Fibroblast of peridontal ligament (primary cell): ENCODE measurements at regions not wholly inside any gene's neighbourhood (a gene's known extent, or its start where the extent isn't known, plus 50 kb on each side); places are given as distances from the start of the nearest gene placed in this dataset.

Experiments used
- DNase-seq: peaks from one replicate; pipeline ENCODE4 v3.0.0-alpha.2; 2010; ENCODE audit errors: extremely low read depth

- DNase-seq, result no peak
Observed at GRCh38 chr11:15769203-15769602, 587.1 kb downstream of the SOX6 start.

DNA sequence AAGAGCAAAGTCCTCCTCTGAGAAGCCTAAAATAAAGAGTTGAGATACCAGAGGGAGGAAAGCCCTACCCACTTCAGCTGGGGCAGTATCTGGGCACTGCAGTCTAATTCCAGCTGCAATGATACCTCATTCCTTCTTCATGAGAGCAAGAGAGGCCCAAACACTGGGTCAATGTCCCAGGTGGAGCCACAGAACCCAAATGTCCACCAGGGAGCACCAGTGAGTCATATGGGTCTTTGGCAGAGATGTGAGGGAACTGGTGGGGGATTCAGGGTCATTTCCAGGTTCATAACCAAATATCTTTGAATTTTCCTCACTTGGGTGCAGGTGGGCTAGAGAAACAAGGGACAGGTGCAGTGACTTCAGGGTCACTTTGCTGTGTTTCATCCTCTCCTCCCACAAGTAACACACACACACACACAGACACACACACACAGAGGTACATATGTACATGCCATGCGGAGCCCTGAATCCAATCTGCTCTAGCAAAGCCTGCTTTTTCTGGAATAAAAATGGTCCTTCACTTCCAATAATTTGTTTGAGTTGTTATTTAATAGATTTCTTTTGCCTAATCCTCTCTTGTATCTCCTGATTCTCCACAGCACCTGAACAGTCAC lies 585.4 kb downstream of the SOX6 start:
- peak; percentile 55 for DNase-seq

GRCh38 chr11:15772547-15772946 lies 583.8 kb downstream of the SOX6 start:
- DNase-seq, result no peak

DNA sequence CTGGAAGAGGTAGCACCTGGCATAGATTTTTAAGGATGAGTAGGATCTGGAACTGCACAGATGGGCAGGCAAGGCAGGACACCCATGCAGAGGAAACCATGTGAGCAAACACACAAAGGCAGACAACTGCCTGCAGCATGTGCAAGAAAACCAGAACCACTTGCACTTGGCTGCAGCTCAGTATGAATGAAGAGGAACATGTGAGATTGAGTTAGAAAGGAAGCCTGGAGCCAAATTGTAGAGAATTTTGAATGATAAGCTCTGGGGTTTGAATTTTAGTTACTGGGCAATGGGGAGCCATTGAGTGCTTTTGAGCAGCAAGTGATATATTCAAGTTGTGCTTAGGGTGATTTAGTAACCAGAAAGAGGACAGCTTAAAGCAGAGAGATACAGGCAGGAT lies 583.4 kb downstream of the SOX6 start:
- no peak for DNase-seq

DNA sequence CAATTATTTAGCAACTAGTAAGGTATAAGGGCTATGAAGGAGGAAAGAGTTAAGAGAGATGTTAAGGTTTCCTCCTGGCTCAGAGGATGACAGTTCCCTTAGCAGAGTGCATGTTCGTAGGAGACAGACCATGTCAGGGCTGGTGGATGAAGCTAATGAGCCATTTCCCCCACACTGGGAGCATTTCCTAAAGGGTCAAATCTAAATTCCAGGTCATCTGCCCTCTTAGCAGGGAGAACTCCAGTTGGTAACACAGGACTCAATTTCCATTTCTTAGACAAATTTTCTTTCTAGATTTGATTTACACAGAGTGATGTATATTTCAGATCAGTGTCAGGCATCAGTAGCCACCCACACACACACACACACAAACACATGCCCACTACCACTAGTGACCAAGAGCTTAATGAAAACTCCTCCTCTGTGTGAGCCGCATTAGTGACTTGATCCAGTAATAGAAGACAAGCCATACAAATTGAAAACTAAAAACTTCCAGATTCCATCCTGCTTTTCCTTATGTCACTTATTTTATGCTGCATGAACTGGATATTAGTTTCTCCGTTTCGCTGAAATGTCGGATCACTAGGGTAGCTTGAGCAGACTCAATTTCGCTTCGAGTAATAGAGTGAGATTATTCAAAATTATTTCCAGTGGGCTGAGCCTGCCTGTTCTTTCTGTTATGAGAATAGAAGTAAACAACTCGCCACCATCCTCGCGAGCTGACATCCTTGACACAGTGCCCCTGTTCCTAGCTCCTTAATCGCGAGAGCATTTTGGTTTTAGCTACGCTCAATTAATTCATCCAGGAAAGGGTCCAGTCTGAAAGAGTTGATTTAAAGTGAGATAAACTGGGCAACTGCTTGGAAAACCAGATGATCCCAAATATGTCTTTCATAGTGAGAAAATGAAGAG lies 582.6 kb downstream of the SOX6 start:
- peak; percentile 3 for DNase-seq

DNA sequence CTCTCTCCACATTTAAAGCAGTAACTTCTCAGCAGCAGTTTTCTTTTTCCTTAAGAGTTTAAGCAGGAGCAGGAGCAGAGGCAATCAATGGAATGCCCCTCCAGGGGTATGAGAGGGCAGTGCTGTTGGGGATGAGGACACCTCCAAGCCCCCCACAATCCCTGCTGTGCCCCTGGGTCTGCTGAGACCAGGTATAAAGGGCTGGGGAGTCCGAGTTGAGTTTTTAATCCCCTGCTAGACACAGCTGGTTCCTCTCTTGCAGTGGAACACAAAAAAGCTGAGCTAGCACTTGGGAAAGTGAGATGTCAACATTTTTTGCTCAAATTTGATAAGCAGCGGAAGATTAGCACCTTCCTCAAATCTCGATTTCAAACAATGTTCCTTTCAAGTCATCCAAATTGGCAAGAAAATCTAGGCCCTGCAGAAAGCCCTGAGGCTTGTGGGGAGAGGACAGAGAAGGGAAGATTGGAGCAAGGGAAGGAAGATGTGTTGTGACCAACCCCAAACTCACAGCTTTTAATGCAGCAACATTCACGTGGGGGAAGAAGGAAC lies 581.9 kb downstream of the SOX6 start:
- no peak for DNase-seq

GRCh38 chr11:15775015-15775541 lies 581.3 kb downstream of the SOX6 start:
- peak; percentile 16 for DNase-seq

- DNase-seq, result no peak
Observed at GRCh38 chr11:15775797-15776196, 580.5 kb downstream of the SOX6 start.

- no peak for DNase-seq
Observed at GRCh38 chr11:15776366-15776765, 580.0 kb downstream of the SOX6 start.

DNA sequence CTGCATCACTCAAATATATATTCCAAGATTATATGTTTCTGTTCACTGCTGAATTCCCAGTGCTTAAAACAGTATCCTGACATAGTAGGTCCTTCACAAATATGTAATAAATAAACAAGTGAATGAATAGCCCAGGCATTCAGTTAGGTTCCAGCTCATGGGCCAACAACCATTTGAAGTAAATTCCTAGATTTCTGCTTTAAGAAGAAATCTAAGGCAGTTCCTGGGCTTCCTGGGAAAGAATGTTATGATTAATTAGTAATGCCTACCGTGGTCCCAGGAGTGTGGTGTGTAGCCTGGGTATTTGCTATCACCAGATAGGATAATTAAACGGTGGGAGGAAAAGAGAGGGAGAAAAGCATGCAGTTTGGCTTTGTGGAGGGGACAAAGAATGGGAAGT lies 576.8 kb downstream of the SOX6 start:
- DNase-seq, result no peak

DNA sequence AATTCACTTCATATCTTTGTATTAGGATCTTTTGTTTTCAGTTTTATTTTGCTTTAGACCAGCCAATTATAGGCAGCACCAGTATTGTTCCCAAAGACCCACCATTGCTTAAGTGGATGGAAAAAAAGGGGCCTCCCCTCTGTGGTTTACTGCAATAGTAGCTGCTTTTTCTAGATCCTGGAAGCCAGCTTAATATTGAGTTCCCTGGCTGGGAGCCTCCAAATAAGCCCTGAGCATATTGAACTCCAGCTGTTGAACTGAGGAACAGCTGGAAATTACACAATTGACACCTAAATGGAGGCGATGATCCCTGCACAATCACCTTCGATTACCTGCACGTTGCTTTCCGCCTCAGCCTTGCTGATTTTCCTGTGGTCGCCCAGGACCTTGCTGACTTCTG lies 576.0 kb downstream of the SOX6 start:
- no peak for DNase-seq

- no peak for DNase-seq
Observed at GRCh38 chr11:15780837-15781236, 575.5 kb downstream of the SOX6 start.

DNA sequence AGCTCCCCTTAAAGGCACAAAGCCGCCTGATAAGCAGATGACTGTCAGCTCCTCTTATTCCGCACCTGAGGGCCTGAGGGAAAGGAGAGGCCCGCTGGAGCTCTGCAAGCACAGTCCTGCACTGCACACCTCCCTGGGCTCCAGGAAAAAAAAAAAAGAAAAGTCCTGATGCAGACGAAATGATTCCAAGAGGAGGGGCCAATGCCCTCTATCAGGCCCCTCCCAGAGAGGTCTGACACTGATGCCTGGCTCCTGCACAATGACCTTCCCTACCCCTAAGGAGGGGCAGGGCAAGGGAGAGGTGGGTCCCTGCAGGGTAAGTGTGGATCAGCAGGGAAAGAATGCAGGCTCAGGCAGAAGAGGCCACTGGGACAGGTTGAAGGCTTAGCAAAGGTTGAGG lies 572.7 kb downstream of the SOX6 start:
- DNase-seq, result no peak

DNA sequence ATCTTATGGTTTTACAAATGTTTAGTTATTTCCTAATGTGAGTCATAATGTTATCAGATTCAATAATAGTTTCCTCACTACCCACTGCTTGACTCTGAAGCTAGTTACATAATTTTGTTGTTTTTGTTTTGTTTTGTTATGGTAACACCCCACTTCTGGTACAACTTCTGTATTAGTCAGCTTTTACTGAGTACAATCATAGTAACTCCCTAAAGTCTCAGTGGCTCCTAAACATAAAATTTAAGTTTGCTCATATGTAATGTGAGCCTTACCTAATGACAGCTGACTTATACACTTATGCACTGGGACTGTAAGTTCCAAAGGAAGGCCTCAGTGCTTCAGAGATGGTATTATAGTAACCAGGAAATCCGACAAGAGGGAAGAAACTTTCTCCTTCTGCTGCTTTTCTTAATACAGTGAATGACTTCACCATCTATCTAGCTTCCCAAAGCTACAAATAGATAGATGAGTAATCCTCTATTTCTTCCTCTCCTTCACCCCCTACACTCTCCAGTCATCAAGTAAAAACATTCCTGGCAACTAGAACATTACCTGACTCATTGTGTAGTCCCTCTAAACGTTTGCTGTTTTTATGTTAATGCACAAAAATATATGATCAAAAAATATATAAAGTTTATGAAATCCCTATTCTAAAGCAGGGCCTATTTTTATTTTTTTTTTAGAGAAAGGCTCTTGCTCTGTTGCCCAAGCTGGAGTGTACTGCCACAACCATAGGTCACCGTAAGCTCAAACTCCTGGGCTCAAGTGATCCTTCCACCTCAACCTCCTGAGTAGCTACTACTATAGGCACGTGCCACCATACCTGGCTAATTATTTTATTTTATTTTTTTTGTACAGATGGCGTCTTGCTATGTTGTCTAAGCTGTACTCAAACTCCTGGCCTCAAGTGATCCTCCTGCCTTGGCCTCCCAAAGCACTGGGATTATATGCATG lies 563.0 kb downstream of the SOX6 start:
- DNase-seq, result peak; percentile 75

DNA sequence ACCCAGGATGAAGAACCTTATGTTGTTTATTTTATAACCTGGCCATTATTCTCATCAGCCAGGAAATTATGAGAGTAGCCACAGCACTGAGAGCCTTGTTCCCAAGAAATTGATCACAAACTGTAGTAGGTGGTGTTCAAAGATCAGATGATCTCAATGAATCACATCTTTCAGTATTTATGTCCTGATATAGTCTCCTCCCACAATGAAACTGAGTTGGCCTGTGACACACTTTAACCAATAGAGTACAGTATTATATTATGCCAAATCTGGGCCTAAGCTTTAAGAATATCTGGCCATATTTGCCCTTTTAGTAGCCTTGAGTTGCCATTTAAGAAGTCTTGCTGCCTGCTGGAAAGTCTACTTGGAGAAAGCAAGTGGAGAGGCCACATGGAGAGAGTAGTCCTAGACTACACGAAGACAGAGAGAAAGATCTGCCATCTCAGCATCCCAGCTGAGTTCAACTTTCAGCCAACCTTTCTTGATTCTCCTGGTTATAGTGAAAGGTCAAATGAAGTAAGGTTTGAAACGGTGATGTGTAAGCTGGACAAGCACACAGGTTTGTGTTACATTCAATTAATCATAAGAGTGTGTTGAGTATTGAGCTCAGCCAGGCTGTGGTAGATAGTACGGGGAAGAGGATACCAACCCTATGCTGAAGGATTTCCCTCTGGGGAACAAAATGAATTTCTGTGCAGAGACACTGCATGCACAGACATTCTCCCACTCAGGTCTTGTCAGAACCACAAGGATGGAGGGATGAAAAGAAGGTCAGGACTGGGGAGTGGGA lies 561.8 kb downstream of the SOX6 start:
- no peak for DNase-seq

GRCh38 chr11:15795378-15795777 lies 561.0 kb downstream of the SOX6 start:
- no peak for DNase-seq

DNA sequence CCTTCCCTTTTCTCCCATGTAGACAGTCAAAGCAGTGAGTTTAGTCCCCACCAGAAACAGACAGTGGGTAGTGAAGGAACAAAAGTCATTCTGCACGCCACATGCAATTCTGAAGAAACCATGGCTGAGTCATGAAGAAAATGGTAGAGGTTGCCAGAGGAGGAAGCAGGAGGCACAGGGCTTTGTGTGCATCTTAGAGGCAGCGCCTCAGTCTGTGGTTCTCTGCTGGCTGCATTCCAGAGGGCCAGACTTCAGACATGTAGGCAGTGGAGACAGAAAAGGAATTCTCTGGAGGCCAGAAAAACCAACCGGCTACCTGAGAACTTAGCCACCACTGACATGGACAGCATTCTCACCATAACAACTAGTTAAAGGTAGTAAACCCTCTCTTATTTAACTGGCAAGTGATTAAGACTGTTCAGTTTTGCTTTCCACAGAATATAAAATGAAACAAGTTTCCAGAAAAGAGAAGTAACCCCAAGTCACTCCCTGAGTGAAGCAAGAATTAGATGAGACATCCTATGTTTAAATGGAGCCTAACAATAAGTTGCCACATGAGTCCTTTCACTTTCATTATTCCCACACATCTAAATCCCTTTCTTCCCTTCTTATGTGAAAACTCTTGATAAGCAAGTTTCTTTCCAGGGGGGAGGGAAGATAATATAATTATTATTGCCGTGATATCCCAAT lies 556.1 kb downstream of the SOX6 start:
- DNase-seq, result peak; percentile 86

DNA sequence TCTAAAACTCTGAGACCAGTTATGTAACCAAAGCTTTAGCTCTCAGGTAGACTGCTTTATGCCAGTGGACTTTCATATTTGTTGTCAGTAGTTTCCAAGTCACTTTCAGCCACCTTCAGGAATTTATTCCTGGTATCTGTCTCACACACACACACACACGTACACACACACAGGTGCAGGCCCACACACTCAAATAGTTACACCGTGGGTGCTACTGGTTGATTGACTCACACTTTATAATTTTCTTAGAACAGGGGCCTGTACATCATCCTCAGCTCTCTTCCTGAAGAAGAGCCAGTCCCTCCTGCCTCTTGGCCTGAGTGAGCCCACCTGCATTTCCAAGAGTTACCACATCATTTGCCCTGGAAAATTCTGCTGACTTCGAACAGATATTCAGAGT lies 555.2 kb downstream of the SOX6 start:
- DNase-seq, result no peak

DNA sequence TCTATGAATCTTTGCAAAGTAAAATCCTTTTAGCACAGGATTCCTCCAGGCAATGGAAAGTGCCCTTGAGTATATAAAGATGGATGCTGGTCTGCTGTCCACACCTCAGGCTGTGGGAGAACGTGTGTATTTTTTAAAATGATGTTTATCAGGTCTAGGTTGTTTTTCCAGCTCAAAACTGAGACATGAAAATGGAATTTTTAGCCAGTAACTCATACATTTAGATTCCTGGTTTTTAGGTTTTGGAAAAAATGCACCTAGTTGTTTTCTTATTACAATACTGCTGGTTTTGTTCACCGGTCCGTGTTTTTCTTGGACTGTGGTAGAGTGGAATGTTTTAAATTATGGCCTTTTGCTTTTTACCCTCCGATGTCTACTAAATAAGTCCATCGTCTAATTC lies 554.7 kb downstream of the SOX6 start:
- peak; percentile 16 for DNase-seq

- no peak for DNase-seq
Observed at GRCh38 chr11:15805726-15806125, 550.6 kb downstream of the SOX6 start.
